Activated CD4-positive, alpha-beta T cell treated with anti-CD3 and anti-CD28 coated beads for 4 hours (primary cell): ENCODE measurements at regions not wholly inside any gene's neighbourhood (a gene's known extent, or its start where the extent isn't known, plus 50 kb on each side); places are given as distances from the start of the nearest gene placed in this dataset.

Source experiments
- DNase-seq, 2 donors: peaks; one replicate each; pipeline ENCODE4 v3.0.0-alpha.2; 2020

GRCh38 chr16:86963600-86964575, 353.3 kb downstream of the C16orf95 start:
- DNase-seq = no peak

- no peak for DNase-seq
Measured at GRCh38 chr16:86964796-86965241, 352.4 kb downstream of the C16orf95 start.

- DNase-seq = no peak
Measured at GRCh38 chr16:86965331-86965730, 351.9 kb downstream of the C16orf95 start.

GRCh38 chr16:86965840-86966550, 351.2 kb downstream of the C16orf95 start:
- DNase-seq = no peak

- DNase-seq = no peak
Measured at GRCh38 chr16:86966777-86967176, 350.4 kb downstream of the C16orf95 start.

GRCh38 chr16:86968866-86969265, 348.3 kb downstream of the C16orf95 start:
- no peak for DNase-seq

GRCh38 chr16:86969716-86970115, 347.5 kb downstream of the C16orf95 start:
- no peak for DNase-seq

GRCh38 chr16:86970279-86970678, 346.9 kb downstream of the C16orf95 start:
- no peak for DNase-seq

- DNase-seq = no peak
Measured at GRCh38 chr16:86970726-86971125, 346.5 kb downstream of the C16orf95 start.

- no peak for DNase-seq
Measured at GRCh38 chr16:86971251-86971650, 345.9 kb downstream of the C16orf95 start.

- DNase-seq = no peak
Measured at GRCh38 chr16:86974120-86974519, 343.1 kb downstream of the C16orf95 start.

GRCh38 chr16:86975445-86975844, 341.7 kb downstream of the C16orf95 start:
- no peak for DNase-seq

- DNase-seq = no peak
Measured at GRCh38 chr16:86977076-86977676, 340.0 kb downstream of the C16orf95 start.

GRCh38 chr16:86978445-86979030, 338.7 kb downstream of the C16orf95 start:
- DNase-seq = no peak

- no peak for DNase-seq
Measured at GRCh38 chr16:86979061-86979460, 338.1 kb downstream of the C16orf95 start.

- no peak for DNase-seq
Measured at GRCh38 chr16:86979984-86980553, 337.1 kb downstream of the C16orf95 start.

GRCh38 chr16:86980644-86981043, 336.5 kb downstream of the C16orf95 start:
- DNase-seq = no peak

GRCh38 chr16:86982347-86982596, 334.9 kb downstream of the C16orf95 start:
- DNase-seq = no peak

- no peak for DNase-seq
Measured at GRCh38 chr16:86982912-86983311, 334.3 kb downstream of the C16orf95 start.

- no peak for DNase-seq
Measured at GRCh38 chr16:86983621-86984020, 333.6 kb downstream of the C16orf95 start.

- DNase-seq = no peak
Measured at GRCh38 chr16:86984343-86984742, 332.8 kb downstream of the C16orf95 start.

- no peak for DNase-seq
Measured at GRCh38 chr16:86984991-86985647, 332.1 kb downstream of the C16orf95 start.

- no peak for DNase-seq
Measured at GRCh38 chr16:86985648-86986015, 331.6 kb downstream of the C16orf95 start.
